MM.1S (cell line): ENCODE measurements at regions not wholly inside any gene's neighbourhood (a gene's known extent, or its start where the extent isn't known, plus 50 kb on each side); places are given as distances from the start of the nearest gene placed in this dataset.
A peak's percentile ranks its signal among the peaks of the same experiment; 100 is the strongest.

Experiments used
- DNase-seq: peaks from one replicate; pipeline ENCODE4 v3.0.0-alpha.2; 2015
- H2AFZ ChIP-seq: fragments of 300-600 bp; sonication (generic); 2 replicates; pipeline ENCODE4 v1.6.0; 2016; ENCODE audit warnings: antibody characterized with exemption, low read length
- H3F3A ChIP-seq: fragments of 300-600 bp; sonication (generic); 2 replicates; pipeline ENCODE4 v1.6.1; 2016; ENCODE audit warnings: mild to moderate bottlenecking, antibody characterized with exemption, low read length, moderate library complexity, mixed read lengths; ENCODE audit not compliant: insufficient read depth
- H3K27ac ChIP-seq: fragments of 300-600 bp; sonication (generic); 2 replicates; pipeline ENCODE4 v1.5.1; 2016; ENCODE audit warnings: mild to moderate bottlenecking, low read length
- H3K27me3 ChIP-seq: fragments of 300-600 bp; sonication (generic); replicated peaks from 2 replicates; pipeline ENCODE4 v1.6.0; 2016; ENCODE audit warnings: low read length; ENCODE audit not compliant: insufficient read depth
- H3K36me3 ChIP-seq: fragments of 300-600 bp; sonication (generic); replicated peaks from 2 replicates; pipeline ENCODE4 v1.6.1; 2016; ENCODE audit warnings: mild to moderate bottlenecking, low read length, mixed read lengths; ENCODE audit not compliant: insufficient read depth
- H3K4me1 ChIP-seq: fragments of 300-600 bp; sonication (generic); 2 replicates; pipeline ENCODE4 v1.6.1; 2016; ENCODE audit warnings: low read length, mixed read lengths
- H3K4me2 ChIP-seq: fragments of 300-600 bp; sonication (generic); 2 replicates; pipeline ENCODE4 v1.6.0; 2016; ENCODE audit warnings: low read depth, low read length
- H3K4me3 ChIP-seq: fragments of 300-600 bp; sonication (generic); 2 replicates; pipeline ENCODE4 v1.5.1; 2016; ENCODE audit warnings: low read length, mixed read lengths
- H3K79me2 ChIP-seq: fragments of 300-600 bp; sonication (generic); 2 replicates; pipeline ENCODE4 v1.6.1; 2016; ENCODE audit warnings: mixed run types, low read length, mixed read lengths
- H3K9ac ChIP-seq: fragments of 300-600 bp; sonication (generic); 2 replicates; pipeline ENCODE4 v1.6.1; 2016; ENCODE audit warnings: low read length, mixed read lengths
- H3K9me2 ChIP-seq: fragments of 300-600 bp; sonication (generic); replicated peaks from 2 replicates; pipeline ENCODE4 v1.6.1; 2016; ENCODE audit warnings: mild to moderate bottlenecking, low read length, mixed read lengths; ENCODE audit not compliant: insufficient read depth
- H3K9me3 ChIP-seq: fragments of 300-600 bp; sonication (generic); replicated peaks from 2 replicates; pipeline ENCODE4 v1.6.1; 2016; ENCODE audit warnings: mild to moderate bottlenecking, low read length, mixed read lengths; ENCODE audit not compliant: insufficient read depth
- H4K20me1 ChIP-seq: fragments of 300-600 bp; sonication (generic); 2 replicates; pipeline ENCODE4 v1.6.1; 2016; ENCODE audit warnings: mild to moderate bottlenecking, low read length, moderate library complexity, mixed read lengths; ENCODE audit not compliant: insufficient read depth
- EZH2 ChIP-seq: fragments of 300-600 bp; sonication (generic); optimal IDR thresholded peaks from 2 replicates; pipeline ENCODE3; 2017; ENCODE audit warnings: low read depth, mild to moderate bottlenecking, antibody characterized with exemption, low read length, mixed read lengths
- EZH2phosphoT487 ChIP-seq: fragments of 300-600 bp; sonication (generic); IDR thresholded peaks from 2 replicates; pipeline ENCODE4 v1.6.1; 2018; ENCODE audit warnings: antibody characterized with exemption, low read length
- TF ChIP-seq, protein P1 (sequence below): fragments of 300-600 bp; sonication (generic); IDR thresholded peaks from 2 replicates; pipeline ENCODE4 v1.5.1; 2016; ENCODE audit warnings: antibody characterized with exemption, low read length, mixed read lengths

GRCh38 chr2:215554689-215555498 lies 119.0 kb upstream of the FN1 start:
- H3K4me1 ChIP-seq: no peaks in the 10 kb centered on the region
- TF ChIP-seq EZH2 (no peak), EZH2phosphoT487 (no peak)
- TF ChIP-seq, protein P1, sequence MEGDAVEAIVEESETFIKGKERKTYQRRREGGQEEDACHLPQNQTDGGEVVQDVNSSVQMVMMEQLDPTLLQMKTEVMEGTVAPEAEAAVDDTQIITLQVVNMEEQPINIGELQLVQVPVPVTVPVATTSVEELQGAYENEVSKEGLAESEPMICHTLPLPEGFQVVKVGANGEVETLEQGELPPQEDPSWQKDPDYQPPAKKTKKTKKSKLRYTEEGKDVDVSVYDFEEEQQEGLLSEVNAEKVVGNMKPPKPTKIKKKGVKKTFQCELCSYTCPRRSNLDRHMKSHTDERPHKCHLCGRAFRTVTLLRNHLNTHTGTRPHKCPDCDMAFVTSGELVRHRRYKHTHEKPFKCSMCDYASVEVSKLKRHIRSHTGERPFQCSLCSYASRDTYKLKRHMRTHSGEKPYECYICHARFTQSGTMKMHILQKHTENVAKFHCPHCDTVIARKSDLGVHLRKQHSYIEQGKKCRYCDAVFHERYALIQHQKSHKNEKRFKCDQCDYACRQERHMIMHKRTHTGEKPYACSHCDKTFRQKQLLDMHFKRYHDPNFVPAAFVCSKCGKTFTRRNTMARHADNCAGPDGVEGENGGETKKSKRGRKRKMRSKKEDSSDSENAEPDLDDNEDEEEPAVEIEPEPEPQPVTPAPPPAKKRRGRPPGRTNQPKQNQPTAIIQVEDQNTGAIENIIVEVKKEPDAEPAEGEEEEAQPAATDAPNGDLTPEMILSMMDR: no peak
- H3K4me2 ChIP-seq: no peak overlapping the region

DNA sequence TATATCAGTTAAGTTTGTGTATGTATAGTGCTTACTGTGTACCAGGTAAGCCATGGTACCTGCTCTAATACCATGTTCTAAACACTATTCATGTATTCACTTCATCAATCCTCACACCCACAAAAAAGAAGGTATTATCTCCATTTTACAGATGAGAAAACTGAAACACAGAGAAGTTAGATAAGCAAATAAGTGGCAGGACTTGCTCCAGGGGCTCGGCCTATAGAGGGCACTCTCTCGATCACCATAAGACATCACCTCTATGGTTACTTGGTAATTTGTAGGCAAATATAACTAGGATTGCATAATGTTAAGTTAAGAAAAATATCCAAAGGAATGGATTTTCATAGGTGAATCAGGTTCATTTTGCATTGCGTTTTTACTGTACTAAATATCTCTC lies 118.1 kb upstream of the FN1 start:
- no peak for DNase-seq
- Histone ChIP-seq H2AFZ (no peak overlapping the region), H3K9me3 (no peaks in the 10 kb centered on the region), H3K79me2 (no peaks in the 10 kb centered on the region), H3K27ac (no peak overlapping the region), H3F3A (no peaks in the 10 kb centered on the region), H3K9ac (no peak overlapping the region), H3K4me1 (no peaks in the 10 kb centered on the region), H3K36me3 (no peaks in the 10 kb centered on the region), H3K9me2 (no peaks in the 10 kb centered on the region), H4K20me1 (no peaks in the 10 kb centered on the region), H3K27me3 (no peaks in the 10 kb centered on the region), H3K4me3 (no peak overlapping the region), H3K4me2 (no peak overlapping the region)
- TF ChIP-seq, protein P1: 0 out of 2 replicates have a peak, but pooled peaks have one; percentile 11
- TF ChIP-seq EZH2: no peak

More at GRCh38 chr2:215554689-215555498, 119.0 kb upstream of the FN1 start:
- DNase-seq: no peak
- Histone ChIP-seq H3F3A (no peaks in the 10 kb centered on the region), H3K27ac (no peak overlapping the region), H3K9ac (no peak overlapping the region), H3K27me3 (no peaks in the 10 kb centered on the region), H4K20me1 (no peaks in the 10 kb centered on the region), H3K79me2 (no peaks in the 10 kb centered on the region), H3K36me3 (no peaks in the 10 kb centered on the region), H3K4me3 (no peak overlapping the region), H2AFZ (no peak overlapping the region), H3K9me3 (no peaks in the 10 kb centered on the region), H3K9me2 (no peaks in the 10 kb centered on the region)

DNA sequence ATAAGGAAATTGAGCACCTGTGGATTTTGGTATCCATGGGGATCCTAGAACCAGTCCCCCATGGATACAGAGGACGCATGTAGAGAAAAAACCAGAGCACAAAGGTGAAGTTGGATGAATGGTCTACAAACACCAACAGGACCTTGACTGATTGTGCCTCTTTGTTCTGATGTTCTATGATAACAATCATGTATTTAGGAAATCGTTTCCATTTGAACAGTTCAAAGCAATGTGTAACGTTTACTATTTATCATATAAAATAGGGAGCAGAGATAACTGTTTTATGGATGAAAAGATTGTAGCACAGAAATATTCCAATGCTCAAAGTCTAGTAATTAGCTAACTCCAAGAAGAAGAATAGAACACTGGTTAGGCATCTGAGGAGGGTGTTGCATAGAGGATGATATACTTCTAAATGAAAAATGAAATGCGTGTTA lies 116.3 kb upstream of the FN1 start:
- H3K9ac ChIP-seq: no peak overlapping the region
- no peak for DNase-seq
- H3K4me3 ChIP-seq: no peak overlapping the region
- H3K79me2 ChIP-seq: no peaks in the 10 kb centered on the region
- no peaks in the 10 kb centered on the region for H3K9me2 ChIP-seq
- H3K27ac ChIP-seq: no peak overlapping the region
- no peak overlapping the region for H2AFZ ChIP-seq
- no peaks in the 10 kb centered on the region for H3K9me3 ChIP-seq
- TF ChIP-seq, protein P1: no peak
- TF ChIP-seq EZH2phosphoT487: no peak
- no peaks in the 10 kb centered on the region for H3F3A ChIP-seq
- no peaks in the 10 kb centered on the region for H3K27me3 ChIP-seq
- no peaks in the 10 kb centered on the region for H3K4me1 ChIP-seq
- no peak overlapping the region for H3K4me2 ChIP-seq
- no peaks in the 10 kb centered on the region for H3K36me3 ChIP-seq
- no peaks in the 10 kb centered on the region for H4K20me1 ChIP-seq
